ENCODE measurements at regions not wholly inside any gene's neighbourhood (a gene's known extent, or its start where the extent isn't known, plus 50 kb on each side); places are given as distances from the start of the nearest gene placed in this dataset.

- DNase-seq (ENCODE audit: low read depth), result no peak
- no peak overlapping the region for H3K4me3 ChIP-seq (ENCODE audit: low read length)
- TF ChIP-seq CTCF (conservative IDR thresholded peaks at IDR 0.05; ENCODE audit: low read depth, low read length), result no peak
Measured at GRCh38 chrX:9352694-9353411, 112.0 kb upstream of the TBL1X start.

GRCh38 chrX:9354918-9355317, 109.9 kb upstream of the TBL1X start:
- H3K4me3 ChIP-seq (ENCODE audit: low read length), result no peak overlapping the region
- TF ChIP-seq CTCF (conservative IDR thresholded peaks at IDR 0.05; ENCODE audit: low read depth, low read length), result no peak
- DNase-seq (ENCODE audit: low read depth), result no peak

GRCh38 chrX:9355739-9356138, 109.1 kb upstream of the TBL1X start:
- no peak for TF ChIP-seq CTCF (conservative IDR thresholded peaks at IDR 0.05; ENCODE audit: low read depth, low read length)
- DNase-seq (ENCODE audit: low read depth), result no peak
- H3K4me3 ChIP-seq (ENCODE audit: low read length), result no peak overlapping the region

GRCh38 chrX:9356846-9357245, 108.0 kb upstream of the TBL1X start:
- H3K4me3 ChIP-seq (ENCODE audit: low read length), result no peak overlapping the region

GRCh38 chrX:9357518-9358114, 107.2 kb upstream of the TBL1X start:
- TF ChIP-seq CTCF (conservative IDR thresholded peaks at IDR 0.05; ENCODE audit: low read depth, low read length), result no peak
- H3K4me3 ChIP-seq (ENCODE audit: low read length), result no peak overlapping the region
- DNase-seq (ENCODE audit: low read depth), result no peak

More at GRCh38 chrX:9356846-9357245, 108.0 kb upstream of the TBL1X start:
- DNase-seq (ENCODE audit: low read depth), result no peak
- TF ChIP-seq CTCF (conservative IDR thresholded peaks at IDR 0.05; ENCODE audit: low read depth, low read length), result no peak

GRCh38 chrX:9362363-9362928, 102.4 kb upstream of the TBL1X start:
- H3K4me3 ChIP-seq (ENCODE audit: low read length), result no peak overlapping the region
- TF ChIP-seq CTCF (conservative IDR thresholded peaks at IDR 0.05; ENCODE audit: low read depth, low read length), result no peak
- no peak for DNase-seq (ENCODE audit: low read depth)

- no peak for DNase-seq (ENCODE audit: low read depth)
- no peak for TF ChIP-seq CTCF (conservative IDR thresholded peaks at IDR 0.05; ENCODE audit: low read depth, low read length)
- H3K4me3 ChIP-seq (ENCODE audit: low read length), result no peak overlapping the region
Measured at GRCh38 chrX:9367421-9367820, 97.4 kb upstream of the TBL1X start.
